ENCODE measurements at regions not wholly inside any gene's neighbourhood (a gene's known extent, or its start where the extent isn't known, plus 50 kb on each side); places are given as distances from the start of the nearest gene placed in this dataset.

GRCh38 chr6:137739544-137739943 lies 127.5 kb upstream of the TNFAIP3 start:
- TF ChIP-seq GABPA (IDR thresholded peaks at IDR 0.05; ENCODE audit: low read depth) (no peak), CTCF (IDR thresholded peaks at IDR 0.05) (no peak), EP300 (IDR thresholded peaks at IDR 0.05; ENCODE audit: borderline replicate concordance in 1 of 2, low read depth in 1 of 2, low read length in 1 of 2) (no peak), USF2 (IDR thresholded peaks at IDR 0.05; ENCODE audit: borderline replicate concordance, low read depth, low read length) (no peak), TAF1 (IDR thresholded peaks at IDR 0.05; ENCODE audit: borderline replicate concordance, low read depth, low read length) (no peak), GATA2 (CRISPR knock-in tag; IDR thresholded peaks at IDR 0.05) (no peak), NRF1 (IDR thresholded peaks at IDR 0.05; ENCODE audit: low read depth, low read length) (no peak), POLR2AphosphoS5 (IDR thresholded peaks at IDR 0.05; ENCODE audit: low read depth, low read length) (no peak)

Measured in SK-N-SH (cell line).